ENCODE measurements at regions not wholly inside any gene's neighbourhood (a gene's known extent, or its start where the extent isn't known, plus 50 kb on each side); places are given as distances from the start of the nearest gene placed in this dataset.

- DNase-seq = no peak
- no peak for ATAC-seq
- intact Hi-C loops (cut with DNase I, micrococcal nuclease) = no loop called here
These were observed 59.7 kb upstream of the TIAM1 start for GRCh38 chr21:31403596-31404333.

DNA sequence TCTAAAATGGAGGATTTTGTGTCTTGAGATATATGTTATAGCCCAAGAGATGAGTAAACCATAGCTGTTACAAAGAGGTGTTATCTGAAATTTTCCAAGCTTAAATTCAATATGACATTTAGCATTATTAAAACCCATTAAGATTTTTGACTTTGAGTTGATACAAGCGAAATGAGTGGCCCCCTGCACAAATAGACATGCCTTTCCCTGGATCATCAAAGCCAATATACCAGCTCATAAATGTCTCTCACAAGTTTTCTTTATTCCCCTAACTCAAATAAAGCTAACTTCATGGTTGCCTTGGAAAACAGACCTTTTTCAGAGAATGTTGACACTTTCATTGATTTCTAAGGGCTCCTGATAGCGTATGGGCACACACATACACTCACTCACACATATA, 55.5 kb upstream of the TIAM1 start:
- no peak for ATAC-seq
- no peak for DNase-seq
- intact Hi-C loops (cut with DNase I, micrococcal nuclease) = no loop called here

GRCh38 chr21:31398574-31398973, 54.5 kb upstream of the TIAM1 start:
- ATAC-seq = no peak
- DNase-seq = no peak
- intact Hi-C loops (cut with DNase I, micrococcal nuclease) = no loop called here

GRCh38 chr21:31397939-31398338, 53.9 kb upstream of the TIAM1 start:
- ATAC-seq = no peak
- DNase-seq = no peak
- intact Hi-C loops (cut with DNase I, micrococcal nuclease) = no loop called here

DNA sequence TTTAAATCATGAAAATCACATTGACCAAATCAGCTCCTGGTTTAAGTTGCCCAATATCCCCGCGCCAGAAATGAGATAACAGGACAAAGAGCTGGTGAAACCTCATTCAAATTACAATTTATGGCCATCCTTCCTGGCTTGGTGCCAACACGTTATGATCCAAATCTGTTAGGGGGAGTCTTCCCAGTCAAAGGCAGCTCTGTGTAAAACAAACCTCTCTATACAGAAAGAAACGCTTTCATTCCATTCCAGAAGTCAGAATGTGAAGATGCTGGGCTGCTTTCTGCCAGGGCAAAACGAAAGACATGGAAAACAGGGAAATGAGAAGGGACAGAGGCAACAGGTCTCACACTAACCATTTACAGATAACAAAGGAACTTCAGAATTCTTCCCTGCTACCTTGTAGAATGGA, 53.5 kb upstream of the TIAM1 start:
- ATAC-seq = no peak

DNA sequence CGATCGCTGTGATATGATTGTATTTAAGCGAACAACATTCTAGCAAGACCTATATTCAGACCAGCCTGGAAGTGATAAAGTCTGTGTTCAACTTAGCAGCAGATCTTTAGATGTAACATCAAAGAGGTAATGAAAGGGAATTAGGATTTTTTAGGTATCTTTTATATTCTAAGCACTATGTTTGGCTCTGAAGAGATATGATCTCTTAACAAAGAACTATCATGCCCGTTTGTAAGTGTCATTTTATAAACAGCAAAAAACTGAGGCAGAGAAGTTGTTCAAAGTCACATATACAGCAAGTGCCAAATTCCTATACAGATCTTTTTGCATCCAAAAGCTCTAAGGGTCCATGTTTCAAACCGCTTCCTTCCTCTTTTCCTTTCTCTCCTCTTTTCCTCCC, 53.0 kb upstream of the TIAM1 start:
- no peak for ATAC-seq
- intact Hi-C loops (cut with DNase I, micrococcal nuclease) = no loop called here
- no peak for DNase-seq

More for the DNA sequence above, 53.5 kb upstream of the TIAM1 start:
- DNase-seq = peak in 1 of 2 donors; percentile 19
- intact Hi-C loops (cut with DNase I, micrococcal nuclease) = no loop called here

- intact Hi-C loops (cut with DNase I, micrococcal nuclease) = no loop called here
- DNase-seq = no peak
- ATAC-seq = no peak
These were observed 52.3 kb upstream of the TIAM1 start for GRCh38 chr21:31396399-31396798.

- intact Hi-C loops (cut with DNase I, micrococcal nuclease) = no loop called here
- DNase-seq (no peak), ATAC-seq (no peak)
These were observed 51.7 kb upstream of the TIAM1 start for GRCh38 chr21:31395791-31396190.

DNA sequence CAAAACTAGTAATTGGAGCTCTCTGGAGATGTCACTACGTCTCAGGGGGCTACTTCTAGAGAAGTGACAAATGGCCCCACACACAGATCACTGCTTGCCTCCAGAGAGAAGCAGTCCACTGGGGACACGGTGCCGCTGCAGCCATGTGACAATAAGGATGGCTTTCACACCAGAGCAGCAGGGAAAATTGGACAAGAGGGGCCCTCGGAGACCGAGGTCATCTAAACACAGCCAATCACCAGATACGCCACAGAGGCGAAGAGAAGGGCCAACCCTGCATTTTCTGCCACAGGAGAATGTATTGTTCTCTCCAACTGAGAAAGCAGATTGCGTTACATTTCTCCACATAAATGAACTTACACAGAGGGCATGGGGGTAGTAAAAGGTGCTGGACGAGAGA, 51.2 kb upstream of the TIAM1 start:
- DNase-seq (no peak), ATAC-seq (no peak)
- intact Hi-C loops (cut with DNase I, micrococcal nuclease) = no loop called here

GRCh38 chr21:31394309-31394708, 50.2 kb upstream of the TIAM1 start:
- intact Hi-C loops (cut with DNase I, micrococcal nuclease) = no loop called here
- DNase-seq (no peak), ATAC-seq (no peak)

Measured in left colon (tissue), 2 donors.